Loucy (cell line): ENCODE measurements at regions not wholly inside any gene's neighbourhood (a gene's known extent, or its start where the extent isn't known, plus 50 kb on each side); places are given as distances from the start of the nearest gene placed in this dataset.

ENCODE experiments used
- H2AFZ ChIP-seq: fragments of 200-600 bp; sonication (generic); 2 replicates; pipeline ENCODE4 v1.6.0; 2016; ENCODE audit warnings: antibody characterized with exemption, mild to moderate bottlenecking, low read length, moderate library complexity
- H3F3A ChIP-seq: fragments of 200-600 bp; 2 replicates; pipeline ENCODE4 v1.6.0; 2016; ENCODE audit warnings: antibody characterized with exemption, low read depth, mild to moderate bottlenecking
- H3K27me3 ChIP-seq: fragments of 200-600 bp; sonication (generic); 2 replicates; pipeline ENCODE4 v1.6.1; 2014; ENCODE audit warnings: low read length, mild to moderate bottlenecking; ENCODE audit not compliant: insufficient read depth, poor library complexity, severe bottlenecking
- H3K36me3 ChIP-seq: fragments of 200-600 bp; sonication (generic); 2 replicates; pipeline ENCODE4 v1.6.1; 2016; ENCODE audit warnings: low read length; ENCODE audit not compliant: insufficient read depth
- H3K4me1 ChIP-seq: fragments of 200-600 bp; sonication (generic); 2 replicates; pipeline ENCODE4 v1.5.1; 2014; ENCODE audit warnings: low read length, mild to moderate bottlenecking; ENCODE audit not compliant: insufficient read depth, poor library complexity, severe bottlenecking
- H3K4me2 ChIP-seq: fragments of 200-600 bp; sonication (generic); 2 replicates; pipeline ENCODE4 v1.6.0; 2014; ENCODE audit warnings: antibody characterized with exemption, low read length, low read depth, mild to moderate bottlenecking; ENCODE audit not compliant: poor library complexity, severe bottlenecking
- H3K4me3 ChIP-seq: fragments of 200-600 bp; sonication (generic); 2 replicates; pipeline ENCODE4 v1.5.1; 2014; ENCODE audit warnings: low read length, mild to moderate bottlenecking, mixed read lengths; ENCODE audit not compliant: poor library complexity, severe bottlenecking
- H3K79me2 ChIP-seq: fragments of 200-600 bp; sonication (generic); 2 replicates; pipeline ENCODE4 v1.6.1; 2014; ENCODE audit warnings: low read length; ENCODE audit not compliant: insufficient read depth
- H3K9ac ChIP-seq: fragments of 200-600 bp; sonication (generic); 2 replicates; pipeline ENCODE4 v1.6.0; 2014; ENCODE audit warnings: mild to moderate bottlenecking, low read depth, low read length, moderate library complexity; ENCODE audit not compliant: poor library complexity, severe bottlenecking
- H3K9me2 ChIP-seq: fragments of 200-600 bp; sonication (generic); replicated peaks from 2 replicates; pipeline ENCODE4 v1.6.1; 2016; ENCODE audit warnings: low read depth, low read length, mixed read lengths
- H3K9me3 ChIP-seq: fragments of 200-600 bp; sonication (generic); 2 replicates; pipeline ENCODE4 v1.6.1; 2014; ENCODE audit warnings: mild to moderate bottlenecking, antibody characterized with exemption, low read length, low read depth; ENCODE audit not compliant: insufficient read depth
- H4K20me1 ChIP-seq: fragments of 200-600 bp; sonication (generic); 2 replicates; pipeline ENCODE4 v1.6.0; 2014; ENCODE audit warnings: antibody characterized with exemption, low read length, mild to moderate bottlenecking; ENCODE audit not compliant: insufficient read depth, poor library complexity, severe bottlenecking
- EZH2phosphoT487 ChIP-seq: fragments of 200-600 bp; IDR thresholded peaks from 2 replicates; pipeline ENCODE4 v1.6.1; 2018; ENCODE audit warnings: antibody characterized with exemption, mild to moderate bottlenecking, moderate library complexity, borderline replicate concordance
- TF ChIP-seq, protein P1 (sequence below): fragments of 200-600 bp; sonication (generic); conservative IDR thresholded peaks from 2 replicates; pipeline ENCODE4 v1.5.1; 2014; ENCODE audit warnings: mild to moderate bottlenecking, antibody characterized with exemption, low read length

DNA sequence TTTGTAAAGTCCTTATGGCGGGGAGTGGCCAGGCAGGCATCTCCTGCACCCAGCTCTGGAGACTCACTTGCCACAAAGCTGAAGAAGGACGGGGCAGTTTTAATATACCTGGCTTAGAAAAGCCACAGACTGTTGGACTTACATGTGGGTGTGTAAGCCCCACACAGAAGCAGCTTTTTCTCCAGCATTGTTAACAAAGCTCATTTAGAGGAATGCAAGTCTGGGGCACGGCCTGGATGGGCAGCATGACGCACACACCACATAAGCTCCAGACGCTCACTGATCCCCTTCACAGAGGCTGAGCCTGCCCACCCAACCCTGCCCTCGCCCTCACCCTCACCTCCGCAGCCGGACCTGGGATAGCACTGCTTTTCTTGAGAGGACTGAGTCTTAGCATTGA, 58.0 kb upstream of the PDE8B start:
- H3K9me2 ChIP-seq = no peaks in the 10 kb centered on the region
- H3K4me3 ChIP-seq = no peak overlapping the region
- H3K36me3 ChIP-seq = no peaks in the 10 kb centered on the region
- no peak overlapping the region for H3K4me2 ChIP-seq
- peaks cover 14% of the 10 kb centered on the region for H3K4me1 ChIP-seq
- H3K9ac ChIP-seq = no peak overlapping the region
- H4K20me1 ChIP-seq = no peaks in the 10 kb centered on the region
- TF ChIP-seq EZH2phosphoT487 = no peak
- TF ChIP-seq, protein P1, sequence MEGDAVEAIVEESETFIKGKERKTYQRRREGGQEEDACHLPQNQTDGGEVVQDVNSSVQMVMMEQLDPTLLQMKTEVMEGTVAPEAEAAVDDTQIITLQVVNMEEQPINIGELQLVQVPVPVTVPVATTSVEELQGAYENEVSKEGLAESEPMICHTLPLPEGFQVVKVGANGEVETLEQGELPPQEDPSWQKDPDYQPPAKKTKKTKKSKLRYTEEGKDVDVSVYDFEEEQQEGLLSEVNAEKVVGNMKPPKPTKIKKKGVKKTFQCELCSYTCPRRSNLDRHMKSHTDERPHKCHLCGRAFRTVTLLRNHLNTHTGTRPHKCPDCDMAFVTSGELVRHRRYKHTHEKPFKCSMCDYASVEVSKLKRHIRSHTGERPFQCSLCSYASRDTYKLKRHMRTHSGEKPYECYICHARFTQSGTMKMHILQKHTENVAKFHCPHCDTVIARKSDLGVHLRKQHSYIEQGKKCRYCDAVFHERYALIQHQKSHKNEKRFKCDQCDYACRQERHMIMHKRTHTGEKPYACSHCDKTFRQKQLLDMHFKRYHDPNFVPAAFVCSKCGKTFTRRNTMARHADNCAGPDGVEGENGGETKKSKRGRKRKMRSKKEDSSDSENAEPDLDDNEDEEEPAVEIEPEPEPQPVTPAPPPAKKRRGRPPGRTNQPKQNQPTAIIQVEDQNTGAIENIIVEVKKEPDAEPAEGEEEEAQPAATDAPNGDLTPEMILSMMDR = no peak
- no peaks in the 10 kb centered on the region for H3K79me2 ChIP-seq
- no peaks in the 10 kb centered on the region for H3K27me3 ChIP-seq
- no peak overlapping the region for H2AFZ ChIP-seq
- no peaks in the 10 kb centered on the region for H3K9me3 ChIP-seq
- no peaks in the 10 kb centered on the region for H3F3A ChIP-seq

GRCh38 chr5:77151501-77151900, 59.0 kb upstream of the PDE8B start:
- Histone ChIP-seq H3K9me3 (no peaks in the 10 kb centered on the region), H3K4me1 (peaks cover 14% of the 10 kb centered on the region), H3K36me3 (no peaks in the 10 kb centered on the region), H4K20me1 (no peaks in the 10 kb centered on the region), H3K4me2 (no peak overlapping the region), H3K9ac (no peak overlapping the region), H3K4me3 (no peak overlapping the region), H3K9me2 (no peaks in the 10 kb centered on the region), H3K79me2 (no peaks in the 10 kb centered on the region), H3F3A (no peaks in the 10 kb centered on the region), H2AFZ (no peak overlapping the region), H3K27me3 (no peaks in the 10 kb centered on the region)
- TF ChIP-seq EZH2phosphoT487 = no peak
- TF ChIP-seq, protein P1 = no peak

- H3K9me3 ChIP-seq = no peaks in the 10 kb centered on the region
- H3K9me2 ChIP-seq = no peaks in the 10 kb centered on the region
- H3F3A ChIP-seq = no peaks in the 10 kb centered on the region
- no peak overlapping the region for H3K4me2 ChIP-seq
- no peak overlapping the region for H3K9ac ChIP-seq
- no peaks in the 10 kb centered on the region for H3K27me3 ChIP-seq
- no peaks in the 10 kb centered on the region for H3K36me3 ChIP-seq
- no peak overlapping the region for H3K4me3 ChIP-seq
- H3K79me2 ChIP-seq = no peaks in the 10 kb centered on the region
- no peaks in the 10 kb centered on the region for H4K20me1 ChIP-seq
- H3K4me1 ChIP-seq = no peaks in the 10 kb centered on the region
- TF ChIP-seq, protein P1 = no peak
- no peak for TF ChIP-seq EZH2phosphoT487
- H2AFZ ChIP-seq = no peak overlapping the region
Observed at GRCh38 chr5:77146896-77147295, 59.8 kb upstream of the ZBED3 start.
